HG03097 (cell line): ENCODE measurements at regions not wholly inside any gene's neighbourhood (a gene's known extent, or its start where the extent isn't known, plus 50 kb on each side); places are given as distances from the start of the nearest gene placed in this dataset.

Experiments
- ATAC-seq: cut with Tn5 transposase; IDR thresholded peaks from one replicate; pipeline ENCODE4 v1.9.1; 2021; ENCODE audit not compliant: unreplicated experiment, low FRiP score

DNA sequence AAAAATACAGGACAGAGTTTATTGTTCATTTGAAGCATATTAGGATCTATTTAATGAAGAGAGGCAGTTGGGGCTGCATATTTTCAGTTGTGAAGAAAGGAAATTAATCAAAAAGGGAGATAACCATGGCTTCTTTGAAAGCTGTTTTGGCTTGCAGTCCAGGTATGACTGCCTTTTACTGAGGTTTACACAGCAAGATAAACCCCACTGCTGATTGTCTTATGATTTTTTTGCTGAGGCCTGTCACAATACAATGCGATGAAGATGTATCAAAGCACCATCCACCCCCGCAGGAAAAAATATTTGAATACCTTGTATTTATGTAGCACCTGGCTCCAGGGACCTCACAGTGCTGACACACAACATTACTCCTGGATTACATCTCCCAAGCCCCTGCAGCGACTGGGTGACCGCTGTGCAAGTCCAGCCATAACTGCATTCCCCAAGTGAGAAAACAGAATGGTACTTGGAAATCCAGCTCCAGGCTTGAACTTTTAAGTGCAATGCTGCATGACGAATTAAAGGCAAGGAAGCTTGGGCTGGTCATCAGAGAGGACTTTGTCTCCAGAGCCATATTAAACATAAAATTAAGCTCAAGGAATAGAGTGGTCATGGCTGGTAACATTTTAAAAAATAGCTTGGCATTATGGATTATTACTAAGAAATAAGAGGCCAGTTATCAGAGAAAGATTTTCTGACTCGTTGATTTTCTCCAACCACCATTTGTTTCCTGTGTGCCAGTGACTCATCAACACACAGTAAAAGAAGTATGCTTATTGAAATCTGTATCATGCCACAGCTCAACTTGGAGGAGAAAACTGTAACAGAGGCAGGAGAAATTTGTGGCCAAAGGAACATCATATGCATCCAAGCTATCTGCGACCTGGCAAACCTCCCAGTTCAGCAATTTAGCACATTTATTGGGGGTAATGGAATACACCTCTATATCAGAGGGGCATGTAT is 374.2 kb downstream of the MAN2A1 start:
- no peak for ATAC-seq

- ATAC-seq = no peak
These were observed 375.0 kb downstream of the MAN2A1 start for GRCh38 chr5:110064603-110065268.

DNA sequence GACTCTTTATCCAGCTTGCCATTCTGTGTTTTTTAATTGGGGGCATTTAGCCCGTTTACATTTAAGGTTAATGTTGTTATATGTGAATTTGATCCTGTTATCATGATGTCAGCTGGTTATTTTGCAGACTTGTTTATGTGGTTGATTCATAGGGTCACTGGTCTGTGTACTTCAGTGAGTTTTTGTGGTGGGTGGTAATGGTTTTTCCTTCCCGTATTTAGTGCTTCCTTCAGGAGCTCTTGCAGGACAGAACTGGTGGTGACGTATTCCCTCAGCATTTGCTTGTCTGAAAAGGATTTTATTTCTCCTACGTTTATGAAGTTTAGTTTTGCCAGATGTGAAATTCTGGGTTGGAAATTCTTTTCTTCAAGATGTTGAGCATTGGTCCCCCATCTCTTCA is 381.1 kb downstream of the MAN2A1 start:
- ATAC-seq = no peak

- ATAC-seq = no peak
These were observed 382.9 kb downstream of the MAN2A1 start for GRCh38 chr5:110072651-110073050.

DNA sequence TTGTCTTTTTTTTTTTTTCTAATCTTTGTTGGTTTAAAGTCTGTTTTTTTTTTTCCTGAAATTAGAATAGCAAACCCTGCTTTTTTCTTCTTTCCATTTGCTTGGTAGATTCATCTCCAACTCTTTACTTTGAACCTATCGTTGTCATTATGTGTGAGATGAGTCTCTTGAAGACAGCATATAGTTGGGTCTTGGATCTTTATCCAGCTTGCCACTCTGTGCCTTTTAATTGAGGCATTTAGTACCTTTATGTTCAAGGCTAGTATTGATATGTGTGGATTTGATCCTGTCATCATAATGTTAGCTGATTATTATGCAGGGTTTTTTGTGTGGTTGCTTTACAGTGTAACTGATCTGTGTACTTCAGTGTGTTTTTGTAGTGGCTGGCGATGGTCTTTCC is 383.8 kb downstream of the MAN2A1 start:
- no peak for ATAC-seq

DNA sequence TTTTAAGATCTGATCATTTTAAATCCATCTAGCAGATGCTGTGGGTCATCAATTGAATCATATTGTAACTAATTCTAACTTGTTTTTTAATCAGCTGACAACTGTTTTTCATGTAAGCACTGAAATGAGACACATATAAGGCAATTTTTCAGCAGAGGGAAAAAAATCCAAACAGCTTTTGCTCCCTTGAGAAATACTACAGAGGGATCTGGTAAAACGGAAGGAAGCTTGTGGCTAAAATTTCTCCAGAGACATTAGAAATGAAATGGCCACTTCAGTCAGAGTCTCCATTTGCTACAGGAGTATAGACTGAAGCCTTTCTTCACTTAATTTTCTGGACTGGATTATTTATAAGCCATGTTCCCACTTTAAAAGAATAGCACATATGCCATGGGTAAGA is 385.9 kb downstream of the MAN2A1 start:
- ATAC-seq = no peak

- no peak for ATAC-seq
These were observed 387.4 kb downstream of the MAN2A1 start for GRCh38 chr5:110077147-110077546.

DNA sequence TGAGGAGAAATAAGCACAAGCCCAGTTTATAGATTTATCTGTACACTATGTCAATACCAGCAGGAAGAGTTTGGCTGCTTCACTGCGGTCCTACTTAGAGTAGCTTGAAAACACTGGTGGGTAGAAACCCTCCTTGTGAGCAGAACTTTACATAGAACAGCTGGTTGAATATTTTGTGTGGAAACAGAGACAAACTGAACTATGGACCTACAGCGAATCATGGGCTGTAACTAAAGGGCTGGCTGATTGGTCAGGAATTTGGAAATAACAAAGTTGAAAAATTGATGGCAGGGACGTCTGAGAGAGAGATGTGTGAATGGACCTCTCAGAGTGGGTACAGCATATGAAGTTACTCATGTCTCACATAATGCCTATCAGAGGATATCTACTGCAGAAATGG is 392.5 kb downstream of the MAN2A1 start:
- no peak for ATAC-seq

DNA sequence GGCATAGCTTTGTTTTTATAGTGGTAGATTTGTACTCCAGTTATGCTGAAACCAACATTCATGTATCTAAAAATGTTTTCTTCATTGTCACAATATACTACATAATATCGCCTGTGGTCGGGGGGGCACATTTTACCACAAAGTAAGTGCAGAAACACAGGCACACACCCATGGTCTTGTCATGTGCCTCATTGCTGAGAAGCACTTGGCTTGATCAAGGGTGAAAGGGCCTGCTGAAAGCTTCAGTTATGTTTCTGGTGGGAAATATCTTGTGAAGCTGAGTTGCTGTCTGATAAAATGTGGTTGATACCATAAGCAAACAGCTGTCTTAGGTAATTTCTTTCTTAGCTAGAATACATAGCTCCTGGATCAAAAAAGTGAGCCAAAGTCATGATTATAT is 393.1 kb downstream of the MAN2A1 start:
- no peak for ATAC-seq

- no peak for ATAC-seq
These were observed 396.1 kb downstream of the MAN2A1 start for GRCh38 chr5:110085826-110086225.

GRCh38 chr5:110086658-110087388 is 397.1 kb downstream of the MAN2A1 start:
- no peak for ATAC-seq

GRCh38 chr5:110087829-110088228 is 398.1 kb downstream of the MAN2A1 start:
- ATAC-seq = no peak

- no peak for ATAC-seq
These were observed 399.1 kb downstream of the MAN2A1 start for GRCh38 chr5:110088676-110089436.

GRCh38 chr5:110092955-110093785 is 403.4 kb downstream of the MAN2A1 start:
- no peak for ATAC-seq

DNA sequence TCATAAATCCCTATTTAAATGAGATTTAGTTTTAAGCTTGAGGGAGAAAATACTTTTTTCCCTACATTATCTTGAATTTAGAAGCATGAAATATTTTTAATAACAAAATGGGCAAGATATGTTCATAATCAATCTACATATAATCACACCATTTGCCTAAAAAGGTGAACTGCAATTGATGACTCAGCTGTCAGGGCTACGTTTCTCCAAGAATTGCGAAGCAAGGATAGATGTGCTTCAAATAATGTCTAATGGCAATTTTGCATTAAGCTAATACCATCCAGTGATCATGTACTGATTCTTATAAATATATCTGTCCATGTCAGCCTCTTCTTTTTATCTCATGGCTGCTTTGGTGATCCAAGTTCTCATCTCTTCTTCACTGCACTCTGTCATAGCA is 404.4 kb downstream of the MAN2A1 start:
- no peak for ATAC-seq

- ATAC-seq = no peak
These were observed 404.8 kb downstream of the MAN2A1 start for GRCh38 chr5:110094548-110094947.

DNA sequence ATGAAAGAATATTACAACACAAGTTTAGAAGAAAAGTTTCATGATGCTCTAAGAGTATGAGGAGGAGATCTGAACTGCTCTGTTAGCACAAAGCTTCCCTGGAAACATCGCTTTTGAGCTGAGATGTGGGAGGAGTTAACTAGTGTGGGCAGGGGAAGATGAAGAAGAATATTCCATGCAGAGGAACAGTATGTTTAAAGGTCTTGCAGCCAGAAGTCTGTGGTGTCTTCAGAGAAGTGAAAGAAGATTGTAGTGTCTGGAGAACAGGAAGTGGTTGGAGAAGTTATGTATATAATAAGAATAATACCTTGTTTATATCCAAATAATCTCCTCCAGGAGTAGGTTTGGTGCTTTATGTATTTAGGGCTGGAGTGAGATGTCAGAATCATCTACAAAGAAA is 406.7 kb downstream of the MAN2A1 start:
- ATAC-seq = no peak

- no peak for ATAC-seq
These were observed 409.8 kb downstream of the MAN2A1 start for GRCh38 chr5:110099572-110099971.

GRCh38 chr5:110103081-110103480 is 413.4 kb downstream of the MAN2A1 start:
- no peak for ATAC-seq
